ENCODE measurements at regions not wholly inside any gene's neighbourhood (a gene's known extent, or its start where the extent isn't known, plus 50 kb on each side); places are given as distances from the start of the nearest gene placed in this dataset.
"Not testable (repeated sequence)": the region's sequence is repeated elsewhere in the genome, so short reads cannot be mapped to it uniquely, and the experiment has no call there.

- Histone ChIP-seq H3K4me1 (ENCODE audit: control insufficient read depth, insufficient read depth, low read length) (peaks cover 3% of the 10 kb centered on the region), H3K4me2 (ENCODE audit: low read length) (no peak overlapping the region), H3K4me3 (ENCODE audit: low read length) (no peak overlapping the region), H3K27me3 (ENCODE audit: control insufficient read depth, insufficient read depth, low read length) (no peaks in the 10 kb centered on the region), H3K9me3 (replicated peaks; ENCODE audit: low read length) (no peaks in the 10 kb centered on the region), H3K36me3 (ENCODE audit: insufficient read depth, low read length) (no peaks in the 10 kb centered on the region), H3K9ac (ENCODE audit: low read depth, low read length) (no peak overlapping the region)
These were observed 251.0 kb upstream of the P2RY1 start for GRCh38 chr3:152583963-152584362.

- no peaks in the 10 kb centered on the region for H3K36me3 ChIP-seq (ENCODE audit: insufficient read depth, low read length)
- no peaks in the 10 kb centered on the region for H3K9me3 ChIP-seq (replicated peaks; ENCODE audit: low read length)
- H3K4me3 ChIP-seq (ENCODE audit: low read length), result no peak overlapping the region
- H3K4me1 ChIP-seq (ENCODE audit: control insufficient read depth, insufficient read depth, low read length), result peaks cover 3% of the 10 kb centered on the region
- no peaks in the 10 kb centered on the region for H3K27me3 ChIP-seq (ENCODE audit: control insufficient read depth, insufficient read depth, low read length)
- no peak overlapping the region for H3K9ac ChIP-seq (ENCODE audit: low read depth, low read length)
- no peak overlapping the region for H3K4me2 ChIP-seq (ENCODE audit: low read length)
These were observed 248.0 kb upstream of the P2RY1 start for GRCh38 chr3:152586974-152587373.

- no peak overlapping the region for H3K4me2 ChIP-seq (ENCODE audit: low read length)
- no peaks in the 10 kb centered on the region for H3K27me3 ChIP-seq (ENCODE audit: control insufficient read depth, insufficient read depth, low read length)
- H3K4me1 ChIP-seq (ENCODE audit: control insufficient read depth, insufficient read depth, low read length), result peaks cover 3% of the 10 kb centered on the region
- H3K9me3 ChIP-seq (replicated peaks; ENCODE audit: low read length), result no peaks in the 10 kb centered on the region
- no peak overlapping the region for H3K9ac ChIP-seq (ENCODE audit: low read depth, low read length)
- H3K4me3 ChIP-seq (ENCODE audit: low read length), result no peak overlapping the region
- no peaks in the 10 kb centered on the region for H3K36me3 ChIP-seq (ENCODE audit: insufficient read depth, low read length)
These were observed 247.1 kb upstream of the P2RY1 start for GRCh38 chr3:152587861-152588260.

GRCh38 chr3:152589644-152590043 is 245.3 kb upstream of the P2RY1 start:
- Histone ChIP-seq H3K4me1 (ENCODE audit: control insufficient read depth, insufficient read depth, low read length) (no peaks in the 10 kb centered on the region), H3K9me3 (replicated peaks; ENCODE audit: low read length) (no peaks in the 10 kb centered on the region), H3K36me3 (ENCODE audit: insufficient read depth, low read length) (no peaks in the 10 kb centered on the region), H3K27me3 (ENCODE audit: control insufficient read depth, insufficient read depth, low read length) (no peaks in the 10 kb centered on the region), H3K4me3 (ENCODE audit: low read length) (no peak overlapping the region), H3K4me2 (ENCODE audit: low read length) (no peak overlapping the region), H3K9ac (ENCODE audit: low read depth, low read length) (no peak overlapping the region)

- no peak overlapping the region for H3K4me2 ChIP-seq (ENCODE audit: low read length)
- H3K4me3 ChIP-seq (ENCODE audit: low read length), result no peak overlapping the region
- H3K36me3 ChIP-seq (ENCODE audit: insufficient read depth, low read length), result no peaks in the 10 kb centered on the region
- no peaks in the 10 kb centered on the region for H3K9me3 ChIP-seq (replicated peaks; ENCODE audit: low read length)
- H3K9ac ChIP-seq (ENCODE audit: low read depth, low read length), result no peak overlapping the region
- H3K4me1 ChIP-seq (ENCODE audit: control insufficient read depth, insufficient read depth, low read length), result peaks cover 8% of the 10 kb centered on the region
- no peaks in the 10 kb centered on the region for H3K27me3 ChIP-seq (ENCODE audit: control insufficient read depth, insufficient read depth, low read length)
These were observed 243.4 kb upstream of the P2RY1 start for GRCh38 chr3:152591515-152591914.

- Histone ChIP-seq H3K27me3 (ENCODE audit: control insufficient read depth, insufficient read depth, low read length) (no peaks in the 10 kb centered on the region), H3K4me3 (ENCODE audit: low read length) (no peak overlapping the region)
These were observed 241.7 kb upstream of the P2RY1 start for GRCh38 chr3:152593242-152593641.

GRCh38 chr3:152595975-152596821 is 238.7 kb upstream of the P2RY1 start:
- Histone ChIP-seq H3K4me3 (ENCODE audit: low read length) (peak overlapping the region; percentile 31), H3K9ac (ENCODE audit: low read depth, low read length) (peak overlapping the region; percentile 1)

More at GRCh38 chr3:152593242-152593641, 241.7 kb upstream of the P2RY1 start:
- Histone ChIP-seq H3K4me1 (ENCODE audit: control insufficient read depth, insufficient read depth, low read length) (peaks cover 12% of the 10 kb centered on the region), H3K9me3 (replicated peaks; ENCODE audit: low read length) (no peaks in the 10 kb centered on the region), H3K9ac (ENCODE audit: low read depth, low read length) (no peak overlapping the region), H3K4me2 (ENCODE audit: low read length) (no peak overlapping the region), H3K36me3 (ENCODE audit: insufficient read depth, low read length) (no peaks in the 10 kb centered on the region)

GRCh38 chr3:152596832-152597231 is 238.1 kb upstream of the P2RY1 start:
- H3K9me3 ChIP-seq (replicated peaks; ENCODE audit: low read length); H3K36me3 ChIP-seq (ENCODE audit: insufficient read depth, low read length); H3K4me3 ChIP-seq (ENCODE audit: low read length); H3K9ac ChIP-seq (ENCODE audit: low read depth, low read length); H3K27me3 ChIP-seq (ENCODE audit: control insufficient read depth, insufficient read depth, low read length): not testable (repeated sequence)
- Histone ChIP-seq H3K4me1 (ENCODE audit: control insufficient read depth, insufficient read depth, low read length) (peaks cover 12% of the 10 kb centered on the region), H3K4me2 (ENCODE audit: low read length) (peak overlapping the region; percentile 48)

More at GRCh38 chr3:152595975-152596821, 238.7 kb upstream of the P2RY1 start:
- H3K27me3 ChIP-seq (ENCODE audit: control insufficient read depth, insufficient read depth, low read length), result no peaks in the 10 kb centered on the region
- H3K9me3 ChIP-seq (replicated peaks; ENCODE audit: low read length), result no peaks in the 10 kb centered on the region
- no peaks in the 10 kb centered on the region for H3K36me3 ChIP-seq (ENCODE audit: insufficient read depth, low read length)
- peaks cover 12% of the 10 kb centered on the region for H3K4me1 ChIP-seq (ENCODE audit: control insufficient read depth, insufficient read depth, low read length)
- peak overlapping the region; percentile 48 for H3K4me2 ChIP-seq (ENCODE audit: low read length)

- H3K4me2 ChIP-seq (ENCODE audit: low read length), result no peak overlapping the region
- H3K36me3 ChIP-seq (ENCODE audit: insufficient read depth, low read length), result no peaks in the 10 kb centered on the region
- H3K4me1 ChIP-seq (ENCODE audit: control insufficient read depth, insufficient read depth, low read length), result no peaks in the 10 kb centered on the region
- H3K27me3 ChIP-seq (ENCODE audit: control insufficient read depth, insufficient read depth, low read length), result no peaks in the 10 kb centered on the region
- H3K9ac ChIP-seq (ENCODE audit: low read depth, low read length), result no peak overlapping the region
- no peaks in the 10 kb centered on the region for H3K9me3 ChIP-seq (replicated peaks; ENCODE audit: low read length)
- H3K4me3 ChIP-seq (ENCODE audit: low read length), result no peak overlapping the region
These were observed 228.8 kb upstream of the P2RY1 start for GRCh38 chr3:152606146-152606545.

- Histone ChIP-seq H3K4me1 (ENCODE audit: control insufficient read depth, insufficient read depth, low read length) (no peaks in the 10 kb centered on the region), H3K4me3 (ENCODE audit: low read length) (no peak overlapping the region), H3K27me3 (ENCODE audit: control insufficient read depth, insufficient read depth, low read length) (no peaks in the 10 kb centered on the region), H3K9me3 (replicated peaks; ENCODE audit: low read length) (no peaks in the 10 kb centered on the region), H3K4me2 (ENCODE audit: low read length) (no peak overlapping the region), H3K36me3 (ENCODE audit: insufficient read depth, low read length) (no peaks in the 10 kb centered on the region), H3K9ac (ENCODE audit: low read depth, low read length) (no peak overlapping the region)
These were observed 227.8 kb upstream of the P2RY1 start for GRCh38 chr3:152607179-152607578.

- H3K27me3 ChIP-seq (ENCODE audit: control insufficient read depth, insufficient read depth, low read length), result no peaks in the 10 kb centered on the region
- H3K9me3 ChIP-seq (replicated peaks; ENCODE audit: low read length), result no peaks in the 10 kb centered on the region
- no peak overlapping the region for H3K4me3 ChIP-seq (ENCODE audit: low read length)
- no peaks in the 10 kb centered on the region for H3K4me1 ChIP-seq (ENCODE audit: control insufficient read depth, insufficient read depth, low read length)
- H3K9ac ChIP-seq (ENCODE audit: low read depth, low read length), result no peak overlapping the region
- H3K36me3 ChIP-seq (ENCODE audit: insufficient read depth, low read length), result no peaks in the 10 kb centered on the region
- H3K4me2 ChIP-seq (ENCODE audit: low read length), result no peak overlapping the region
These were observed 226.0 kb upstream of the P2RY1 start for GRCh38 chr3:152608696-152609594.

All from skeletal muscle satellite cell (primary cell).